ENCODE measurements at regions not wholly inside any gene's neighbourhood (a gene's known extent, or its start where the extent isn't known, plus 50 kb on each side); places are given as distances from the start of the nearest gene placed in this dataset.
"Not testable (repeated sequence)": the region's sequence is repeated elsewhere in the genome, so short reads cannot be mapped to it uniquely, and the experiment has no call there.

DNA sequence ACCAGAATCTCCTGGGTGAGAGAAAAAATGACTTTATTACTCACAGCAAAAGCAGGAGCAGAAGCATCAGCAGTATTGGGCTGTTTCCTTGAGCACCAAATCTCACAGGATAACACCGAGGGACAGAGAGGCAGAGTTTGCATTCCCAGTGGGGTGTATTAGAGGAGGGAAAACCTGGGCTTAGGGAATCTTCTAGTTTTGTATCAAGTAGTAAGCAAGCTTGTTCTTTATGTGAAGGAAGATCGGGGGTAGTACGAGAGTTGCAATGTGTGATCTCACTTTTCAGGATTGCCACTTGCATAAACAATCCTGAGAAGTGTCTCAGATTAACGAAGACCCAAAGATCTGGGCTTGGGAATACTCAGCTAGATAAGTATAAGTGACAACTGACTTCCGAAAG is 1163.0 kb downstream of the TAF11L14 start:
- Histone ChIP-seq H3K27me3 (ENCODE audit: insufficient read depth, poor library complexity, severe bottlenecking) (no peaks in the 10 kb centered on the region), H3K27ac (replicated peaks) (no peak overlapping the region), H3K4me3 (replicated peaks; ENCODE audit: insufficient read depth, low read length) (no peak overlapping the region)
- no peak for TF ChIP-seq GABPA (IDR thresholded peaks at IDR 0.05; ENCODE audit: low read depth)
- TF ChIP-seq SPI1 (IDR thresholded peaks at IDR 0.05; ENCODE audit: borderline replicate concordance, low read depth) = no peak
- no peak for TF ChIP-seq REST (IDR thresholded peaks at IDR 0.05; ENCODE audit: insufficient replicate concordance, low read depth)
- DNase-seq (ENCODE audit: low read depth in 1 of 2, low spot score in 1 of 2) = no peak

GRCh38 chr5:18798058-18798457 is 1163.8 kb downstream of the TAF11L14 start:
- no peak for DNase-seq (ENCODE audit: low read depth in 1 of 2, low spot score in 1 of 2)
- H3K27ac ChIP-seq (replicated peaks) = no peak overlapping the region
- TF ChIP-seq, protein P1, sequence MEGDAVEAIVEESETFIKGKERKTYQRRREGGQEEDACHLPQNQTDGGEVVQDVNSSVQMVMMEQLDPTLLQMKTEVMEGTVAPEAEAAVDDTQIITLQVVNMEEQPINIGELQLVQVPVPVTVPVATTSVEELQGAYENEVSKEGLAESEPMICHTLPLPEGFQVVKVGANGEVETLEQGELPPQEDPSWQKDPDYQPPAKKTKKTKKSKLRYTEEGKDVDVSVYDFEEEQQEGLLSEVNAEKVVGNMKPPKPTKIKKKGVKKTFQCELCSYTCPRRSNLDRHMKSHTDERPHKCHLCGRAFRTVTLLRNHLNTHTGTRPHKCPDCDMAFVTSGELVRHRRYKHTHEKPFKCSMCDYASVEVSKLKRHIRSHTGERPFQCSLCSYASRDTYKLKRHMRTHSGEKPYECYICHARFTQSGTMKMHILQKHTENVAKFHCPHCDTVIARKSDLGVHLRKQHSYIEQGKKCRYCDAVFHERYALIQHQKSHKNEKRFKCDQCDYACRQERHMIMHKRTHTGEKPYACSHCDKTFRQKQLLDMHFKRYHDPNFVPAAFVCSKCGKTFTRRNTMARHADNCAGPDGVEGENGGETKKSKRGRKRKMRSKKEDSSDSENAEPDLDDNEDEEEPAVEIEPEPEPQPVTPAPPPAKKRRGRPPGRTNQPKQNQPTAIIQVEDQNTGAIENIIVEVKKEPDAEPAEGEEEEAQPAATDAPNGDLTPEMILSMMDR (IDR thresholded peaks at IDR 0.05; ENCODE audit: insufficient read depth, low read length) = no peak
- TF ChIP-seq GABPA (IDR thresholded peaks at IDR 0.05; ENCODE audit: low read depth) (no peak), POLR2AphosphoS5 (IDR thresholded peaks at IDR 0.05; ENCODE audit: low read depth) (no peak), SPI1 (IDR thresholded peaks at IDR 0.05; ENCODE audit: borderline replicate concordance, low read depth) (no peak)
- no peaks in the 10 kb centered on the region for H3K27me3 ChIP-seq (ENCODE audit: insufficient read depth, poor library complexity, severe bottlenecking)
- H3K4me3 ChIP-seq (replicated peaks; ENCODE audit: insufficient read depth, low read length) = no peak overlapping the region

DNA sequence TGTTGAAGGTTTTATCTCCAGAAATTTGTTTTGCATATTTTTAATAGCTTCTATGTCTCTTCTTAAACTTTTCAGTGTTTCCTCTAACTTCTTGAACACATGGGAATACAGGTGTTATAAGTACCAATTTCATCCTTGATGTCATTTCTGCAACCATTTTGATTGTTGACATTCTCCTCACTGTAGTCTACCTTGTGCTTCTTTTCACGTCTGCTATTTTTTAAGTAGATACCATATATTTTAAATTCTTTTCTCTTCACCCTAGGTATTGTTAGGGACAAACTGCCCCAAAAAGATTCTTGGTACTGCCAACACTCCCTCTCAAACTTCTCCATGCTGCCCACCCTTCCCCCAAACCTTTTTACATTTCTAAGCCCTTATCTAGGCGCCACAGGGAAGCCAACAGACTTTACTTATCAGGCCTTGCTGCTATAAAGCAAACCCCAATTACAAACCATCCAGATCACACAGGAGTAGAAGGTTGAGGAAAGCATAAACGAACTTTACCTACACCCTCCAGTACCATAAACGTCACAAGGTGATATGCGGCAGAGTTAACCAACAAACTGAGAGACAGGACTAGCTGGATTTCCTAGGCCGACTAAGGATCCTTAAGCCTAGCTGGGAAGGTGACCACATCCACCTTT is 1165.3 kb downstream of the TAF11L14 start:
- Histone ChIP-seq H3K4me3 (replicated peaks; ENCODE audit: insufficient read depth, low read length) (no peak overlapping the region), H3K27ac (replicated peaks) (no peak overlapping the region), H3K27me3 (ENCODE audit: insufficient read depth, poor library complexity, severe bottlenecking) (no peaks in the 10 kb centered on the region)
- DNase-seq (ENCODE audit: low read depth in 1 of 2, low spot score in 1 of 2) = no peak
- TF ChIP-seq SPI1 (IDR thresholded peaks at IDR 0.05; ENCODE audit: borderline replicate concordance, low read depth) (no peak), GABPA (IDR thresholded peaks at IDR 0.05; ENCODE audit: low read depth) (no peak), REST (IDR thresholded peaks at IDR 0.05; ENCODE audit: insufficient replicate concordance, low read depth) (no peak), POLR2AphosphoS5 (IDR thresholded peaks at IDR 0.05; ENCODE audit: low read depth) (no peak)
- TF ChIP-seq, protein P1 (IDR thresholded peaks at IDR 0.05; ENCODE audit: insufficient read depth, low read length) = no peak

DNA sequence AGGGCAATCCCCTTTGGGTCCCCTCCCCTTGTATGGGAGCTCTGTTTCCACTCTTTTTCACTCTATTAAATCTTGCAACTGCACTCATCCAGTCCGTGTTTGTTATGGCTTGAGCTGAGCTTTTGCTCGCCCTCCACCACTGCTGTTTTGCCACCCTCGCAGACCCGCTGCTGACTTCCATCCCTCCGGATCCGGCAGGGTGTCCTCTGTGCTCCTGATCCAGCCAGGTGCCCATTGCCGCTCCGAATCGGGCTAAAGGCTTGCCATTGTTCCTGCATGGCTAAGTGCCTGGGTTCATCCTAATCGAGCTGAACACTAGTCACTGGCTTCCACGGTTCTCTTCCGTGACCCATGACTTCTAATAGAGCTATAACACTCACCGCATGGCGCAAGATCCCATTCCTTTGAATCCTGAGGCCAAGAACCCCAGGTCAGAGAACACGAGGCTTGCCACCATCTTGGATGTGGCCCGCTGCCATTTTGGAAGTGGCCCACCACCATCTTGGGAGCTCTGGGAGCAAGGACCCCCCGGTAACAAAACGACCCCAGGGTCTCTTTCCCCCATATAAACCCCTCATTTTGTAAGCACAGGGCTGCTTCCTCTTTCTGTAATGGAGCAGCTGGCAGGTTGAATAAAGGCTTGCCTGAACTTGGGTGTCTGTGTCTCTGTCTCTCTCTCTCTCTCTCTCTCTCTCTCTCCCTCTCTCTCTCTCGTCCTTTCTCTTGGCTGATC is 1166.2 kb downstream of the TAF11L14 start:
- no peak overlapping the region for H3K4me3 ChIP-seq (replicated peaks; ENCODE audit: insufficient read depth, low read length)
- H3K27me3 ChIP-seq (ENCODE audit: insufficient read depth, poor library complexity, severe bottlenecking) = no peaks in the 10 kb centered on the region
- no peak for TF ChIP-seq POLR2AphosphoS5 (IDR thresholded peaks at IDR 0.05; ENCODE audit: low read depth)
- no peak for TF ChIP-seq GABPA (IDR thresholded peaks at IDR 0.05; ENCODE audit: low read depth)
- H3K27ac ChIP-seq (replicated peaks) = no peak overlapping the region
- no peak for DNase-seq (ENCODE audit: low read depth in 1 of 2, low spot score in 1 of 2)

DNA sequence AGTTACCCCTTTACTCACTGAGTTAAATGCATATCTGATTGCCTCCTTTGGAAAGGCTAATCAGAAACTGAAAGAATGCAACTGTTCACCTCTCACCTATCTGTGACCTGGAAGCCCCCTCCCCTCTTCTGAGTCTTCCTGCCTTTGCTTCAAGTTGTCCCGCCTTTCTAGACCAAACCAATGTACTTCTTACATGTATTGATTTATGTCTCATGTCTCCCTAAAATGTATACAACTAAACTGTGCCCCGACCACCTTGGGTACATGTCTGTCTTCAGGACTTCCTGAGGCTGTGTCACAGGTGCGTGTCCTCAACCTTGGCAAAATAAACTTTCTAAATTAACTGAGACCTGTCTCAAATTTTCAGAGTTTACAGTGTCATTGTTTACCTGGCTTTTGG is 1167.2 kb downstream of the TAF11L14 start:
- not testable (repeated sequence) for H3K27me3 ChIP-seq (ENCODE audit: insufficient read depth, poor library complexity, severe bottlenecking); H3K27ac ChIP-seq (replicated peaks); H3K4me3 ChIP-seq (replicated peaks; ENCODE audit: insufficient read depth, low read length); DNase-seq (ENCODE audit: low read depth in 1 of 2, low spot score in 1 of 2)

Measured in HL-60 (cell line).